ENCODE measurements at regions not wholly inside any gene's neighbourhood (a gene's known extent, or its start where the extent isn't known, plus 50 kb on each side); places are given as distances from the start of the nearest gene placed in this dataset.
"Not testable (repeated sequence)": the region's sequence is repeated elsewhere in the genome, so short reads cannot be mapped to it uniquely, and the experiment has no call there.

DNA sequence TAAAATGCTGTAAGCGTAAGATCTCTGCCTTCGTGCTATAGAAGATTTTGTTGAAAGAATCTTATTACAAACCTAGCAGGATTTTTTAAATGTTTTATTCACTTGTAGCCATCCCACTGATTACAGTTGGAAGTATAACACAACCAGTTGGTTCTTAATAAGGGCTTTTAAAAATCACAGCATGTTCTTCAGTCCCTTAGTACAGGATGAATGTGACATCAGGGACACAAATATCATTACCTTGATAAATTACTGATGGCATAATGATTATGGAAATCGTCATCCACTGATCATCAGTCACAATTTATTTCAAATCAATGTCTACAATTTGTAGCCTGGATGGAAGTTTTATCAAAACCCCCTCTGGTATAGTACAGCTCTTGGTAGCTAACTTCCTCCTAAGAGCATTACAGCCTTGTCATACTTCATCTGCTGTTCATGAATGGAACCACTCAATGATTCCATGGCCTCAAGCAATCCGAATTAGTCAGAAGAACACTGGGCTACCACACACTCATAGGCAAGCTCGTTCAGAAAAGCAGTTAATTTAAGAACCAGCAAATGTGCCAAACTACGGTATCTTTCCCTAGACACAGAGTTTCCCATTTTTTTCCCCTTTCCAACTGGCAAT, 389.2 kb upstream of the TENM3 start:
- DNase-seq (ENCODE audit: low spot score) = no peak

DNA sequence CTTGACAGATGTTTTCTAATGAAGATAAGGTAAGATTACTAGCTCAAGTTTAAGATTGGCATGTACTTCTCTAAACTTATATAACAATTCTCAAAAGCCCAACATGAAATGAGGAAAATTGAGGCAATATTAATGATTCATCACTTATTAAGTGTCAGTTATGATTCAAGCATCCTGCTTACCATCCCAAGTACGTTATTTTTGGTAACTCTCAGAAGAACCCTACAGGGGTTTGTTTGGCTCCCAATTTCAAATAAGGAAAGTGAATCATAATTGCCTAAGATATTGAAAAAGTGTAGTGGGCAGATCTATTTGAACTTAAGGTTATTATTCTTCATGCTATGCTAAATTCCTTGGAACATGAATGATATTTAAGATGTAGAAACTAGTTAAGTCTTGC, 387.9 kb upstream of the TENM3 start:
- no peak for DNase-seq (ENCODE audit: low spot score)

DNA sequence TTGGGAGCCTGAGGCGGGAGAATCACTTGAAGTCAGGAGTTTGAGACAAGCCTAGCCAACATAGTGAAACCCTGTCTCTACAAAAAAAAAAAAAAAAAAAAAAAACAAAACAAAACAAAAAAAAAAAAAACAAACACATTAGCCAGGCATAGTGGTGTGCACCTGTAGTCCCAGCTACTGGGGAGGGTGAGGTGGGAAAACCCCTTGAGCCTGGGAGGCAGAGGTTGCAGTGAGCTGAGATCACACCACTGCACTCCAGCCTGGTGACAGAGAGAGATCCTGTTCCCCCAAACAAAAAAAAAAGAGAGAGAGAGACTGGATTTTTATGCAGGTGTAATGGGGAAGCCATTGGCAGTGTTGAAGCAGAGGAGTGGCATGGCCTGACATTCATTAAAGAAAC, 385.7 kb upstream of the TENM3 start:
- not testable (repeated sequence) for DNase-seq (ENCODE audit: low spot score)

DNA sequence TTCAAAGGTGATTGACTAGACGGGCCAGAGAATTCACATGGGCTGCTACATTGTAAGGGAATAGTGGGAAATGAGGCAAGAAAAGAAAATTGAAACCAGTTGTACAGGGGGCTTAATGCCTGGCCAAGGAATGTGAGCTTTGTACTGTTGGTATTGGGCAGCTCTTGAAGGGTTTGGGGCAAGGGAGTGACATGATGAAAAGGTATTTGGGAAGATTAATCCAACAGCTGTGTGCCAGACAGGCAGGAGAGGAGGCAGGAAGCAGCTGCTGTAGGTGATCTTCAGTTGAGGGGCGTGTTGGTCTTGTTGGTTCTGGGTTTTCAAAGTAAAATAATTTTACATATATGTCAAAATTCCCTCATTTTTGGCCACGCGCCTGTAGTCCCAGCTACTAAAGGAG, 384.5 kb upstream of the TENM3 start:
- no peak for DNase-seq (ENCODE audit: low spot score)

DNA sequence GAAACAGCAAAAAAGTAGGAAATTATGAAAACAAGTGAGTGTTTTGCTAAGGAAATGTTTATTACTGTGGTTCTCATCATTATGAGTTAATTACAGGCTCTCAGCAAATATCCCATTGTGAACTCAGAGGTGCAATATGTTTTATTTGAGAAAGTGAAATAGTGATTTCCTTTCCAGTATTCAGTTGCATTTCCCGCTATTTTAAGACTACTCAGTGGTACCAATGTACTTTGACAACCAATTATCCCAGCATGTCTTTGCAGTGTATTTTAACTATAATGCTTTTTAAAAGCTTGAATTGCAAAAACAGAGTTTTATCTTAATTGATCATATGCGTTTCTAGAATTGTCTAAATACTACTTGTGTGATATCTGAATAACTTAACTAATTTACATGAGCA, 383.8 kb upstream of the TENM3 start:
- DNase-seq (ENCODE audit: low spot score) = no peak

DNA sequence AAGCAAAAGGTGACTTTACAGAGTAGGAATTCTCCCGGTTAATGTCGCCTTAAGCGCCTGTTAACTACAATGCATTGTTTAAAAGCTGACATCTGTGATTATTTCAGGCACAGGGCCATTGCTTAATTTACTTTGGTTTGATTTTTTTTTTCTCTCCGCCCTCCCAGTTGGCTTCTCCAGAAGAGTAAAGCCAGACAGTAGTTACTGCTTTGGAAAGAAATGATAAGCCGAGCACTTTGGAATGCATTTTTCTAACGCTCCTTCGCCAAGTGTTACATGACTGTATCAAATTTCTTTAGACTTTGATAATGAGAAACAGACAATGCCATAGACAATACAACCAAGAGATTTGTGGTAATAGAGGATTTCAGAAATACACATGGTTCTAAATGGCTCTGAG, 383.0 kb upstream of the TENM3 start:
- DNase-seq (ENCODE audit: low spot score) = no peak

DNA sequence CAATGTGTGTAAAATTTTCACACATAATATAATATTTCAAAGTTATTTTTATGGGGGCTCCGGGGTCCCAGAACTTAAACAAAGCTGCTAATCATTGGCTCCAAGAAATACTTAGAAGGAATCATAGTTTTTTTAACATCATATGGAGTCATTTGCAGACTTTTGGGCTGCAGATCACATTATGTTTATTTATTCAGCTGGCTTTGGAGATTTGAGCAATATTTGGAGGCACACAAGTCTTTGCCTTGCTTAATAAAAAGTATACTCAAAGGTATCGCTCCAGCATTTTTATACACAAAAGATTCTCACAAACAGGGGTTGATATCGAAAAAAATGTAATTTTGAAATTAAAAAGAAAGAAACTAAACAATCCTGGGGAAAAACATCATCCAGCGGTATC, 382.5 kb upstream of the TENM3 start:
- DNase-seq (ENCODE audit: low spot score) = no peak

DNA sequence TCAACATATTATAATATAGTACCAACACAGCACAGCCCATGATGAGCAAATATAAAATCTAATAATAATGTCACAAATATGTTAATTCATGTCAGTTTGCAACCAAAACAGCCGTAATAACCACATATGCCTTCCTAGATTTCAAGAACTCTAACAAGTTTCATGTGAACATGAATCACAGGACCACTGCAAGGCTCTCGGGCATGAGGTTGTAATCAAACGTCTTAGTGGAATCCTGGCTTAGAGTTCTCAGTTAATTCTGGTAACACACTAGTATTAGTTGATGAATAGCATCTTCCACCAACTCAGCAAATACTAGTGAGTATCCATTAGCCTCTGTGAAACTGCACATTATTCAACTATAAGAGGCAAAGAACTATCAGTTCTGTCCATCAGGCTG, 379.3 kb upstream of the TENM3 start:
- no peak for DNase-seq (ENCODE audit: low spot score)

DNA sequence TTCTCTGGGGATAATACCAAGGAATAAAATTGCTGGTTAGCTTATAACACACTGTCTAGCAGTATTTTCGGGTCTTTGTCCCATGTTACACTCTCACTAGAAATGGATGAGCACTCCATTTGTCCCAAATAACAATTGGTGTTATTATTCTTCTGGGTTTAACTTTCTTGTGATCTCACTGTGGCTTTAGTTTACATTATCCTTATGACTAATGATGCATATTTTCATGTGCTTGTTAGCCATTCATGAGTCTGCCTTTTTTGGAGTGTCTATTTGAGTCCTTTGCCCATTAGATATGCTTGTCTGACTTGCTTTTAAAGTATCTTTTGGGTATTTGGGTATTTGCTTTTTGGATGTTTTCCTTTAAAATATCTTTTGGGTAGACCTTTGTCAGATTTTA, 372.9 kb upstream of the TENM3 start:
- DNase-seq (ENCODE audit: low spot score) = no peak

DNA sequence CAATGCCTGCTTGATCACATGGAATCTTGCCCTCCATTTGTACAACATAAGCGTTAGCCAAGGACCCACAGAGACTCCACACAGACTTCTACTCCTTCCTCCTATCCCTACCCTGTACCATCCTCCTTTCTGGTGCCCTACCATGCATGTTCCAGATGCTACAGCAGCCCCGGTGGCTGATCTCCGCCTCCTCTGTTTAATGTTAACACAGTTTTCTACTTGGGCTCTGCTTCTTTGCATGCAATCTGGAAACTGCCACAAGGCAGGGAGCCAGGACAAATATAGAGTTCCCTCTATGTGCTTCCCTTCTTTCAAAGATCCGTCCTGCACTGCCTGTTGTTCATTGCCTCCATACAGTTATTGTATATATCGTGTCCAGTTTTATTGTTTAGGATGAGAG, 368.6 kb upstream of the TENM3 start:
- no peak for DNase-seq (ENCODE audit: low spot score)

DNA sequence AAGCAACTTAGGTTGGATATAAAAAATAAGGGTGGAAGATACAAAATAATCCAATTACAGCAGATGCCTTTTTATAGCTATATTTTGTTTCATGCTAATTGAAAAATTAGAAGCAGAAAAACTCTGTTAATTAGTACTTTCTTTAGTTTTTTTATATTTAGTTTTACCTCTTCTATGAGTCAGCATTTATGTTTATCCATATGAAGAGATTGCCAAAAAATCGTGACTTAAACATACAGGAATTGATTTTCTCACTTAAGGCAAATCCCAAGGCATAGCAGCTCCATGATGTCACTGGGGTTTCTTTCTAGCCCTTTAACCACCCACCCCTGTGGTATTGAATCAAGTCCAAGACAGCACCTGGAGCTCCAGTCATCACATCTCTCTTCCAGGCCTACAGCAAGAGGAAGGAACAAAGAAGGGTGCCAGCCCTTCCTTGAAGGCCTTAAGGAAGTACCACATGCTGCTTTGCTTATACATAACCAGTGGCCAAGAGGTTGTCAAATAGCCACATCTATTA, 365.8 kb upstream of the TENM3 start:
- no peak for DNase-seq (ENCODE audit: low spot score)

DNA sequence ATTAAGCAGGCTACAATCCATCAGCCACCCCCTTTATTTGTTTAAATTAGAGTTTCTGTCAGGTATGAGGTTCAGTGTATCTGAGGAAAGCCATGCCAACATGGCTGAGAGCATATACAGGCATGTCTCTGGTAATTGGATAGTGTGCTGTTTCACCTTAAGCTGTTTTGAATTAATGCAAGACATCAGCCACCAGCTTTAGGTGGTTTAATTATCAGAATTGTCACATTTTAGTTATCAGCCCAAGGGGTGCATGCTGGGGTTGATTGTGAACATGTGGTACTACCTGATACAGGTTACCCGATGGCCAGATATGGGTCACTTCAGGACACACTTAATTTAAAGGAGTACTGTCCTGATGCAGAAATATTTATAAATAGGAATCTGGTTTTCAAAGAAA, 353.2 kb upstream of the TENM3 start:
- no peak for DNase-seq (ENCODE audit: low spot score)

DNA sequence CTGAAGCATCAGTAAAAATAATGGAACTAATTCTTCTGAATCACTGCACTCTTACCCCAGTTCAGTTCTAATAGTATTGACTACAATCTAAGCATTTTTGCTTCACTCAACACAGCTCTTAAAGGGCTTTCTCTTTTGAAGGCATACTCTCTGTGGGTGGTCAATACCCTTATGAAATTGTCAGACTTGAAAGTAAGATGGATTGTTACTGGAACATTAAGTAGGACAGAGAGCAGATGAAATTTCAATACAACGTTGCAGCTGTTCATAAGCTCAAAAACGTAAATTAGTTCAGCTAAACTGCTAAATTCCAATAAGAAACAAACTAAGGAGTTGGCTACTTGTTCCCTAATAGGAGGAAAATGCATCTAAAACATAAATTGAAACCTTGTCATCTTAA, 352.3 kb upstream of the TENM3 start:
- DNase-seq (ENCODE audit: low spot score) = no peak

DNA sequence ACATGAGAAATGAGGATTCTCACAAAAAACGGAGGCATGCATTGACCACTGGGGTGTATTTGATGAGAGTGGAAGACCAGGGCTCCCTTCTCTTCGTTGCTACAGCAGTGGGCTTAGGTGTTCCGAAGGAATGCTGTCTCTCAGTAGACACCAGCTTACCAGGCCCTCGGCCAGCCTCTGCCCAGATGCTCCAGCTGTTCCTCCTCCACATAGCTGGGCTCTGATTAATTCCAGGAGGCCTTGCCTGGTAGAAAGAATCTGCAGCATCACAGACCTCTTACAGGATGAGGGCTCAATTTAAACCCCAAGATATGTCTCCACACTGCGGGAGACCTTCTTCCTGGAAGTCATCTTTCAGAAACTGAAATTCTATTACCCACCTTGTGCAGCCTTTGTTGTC, 346.6 kb upstream of the TENM3 start:
- DNase-seq (ENCODE audit: low spot score) = no peak

DNA sequence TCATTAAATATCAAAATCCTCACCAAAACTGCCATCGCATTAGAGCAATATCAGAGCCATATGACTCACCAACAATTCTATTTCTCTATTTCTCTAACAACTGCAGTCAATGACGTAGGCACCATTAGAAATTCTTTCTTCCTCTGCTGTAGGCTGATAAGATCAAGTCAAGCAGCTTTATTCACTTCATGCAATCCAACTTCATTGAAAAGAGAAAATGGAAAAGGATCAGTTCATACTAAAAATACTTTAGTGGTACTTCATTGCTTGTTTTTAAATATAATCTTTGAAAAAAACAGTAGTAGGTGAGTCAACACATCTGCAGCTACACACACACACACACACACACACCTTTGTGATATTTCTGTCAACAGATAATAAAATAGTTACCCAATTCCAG, 345.3 kb upstream of the TENM3 start:
- no peak for DNase-seq (ENCODE audit: low spot score)

DNA sequence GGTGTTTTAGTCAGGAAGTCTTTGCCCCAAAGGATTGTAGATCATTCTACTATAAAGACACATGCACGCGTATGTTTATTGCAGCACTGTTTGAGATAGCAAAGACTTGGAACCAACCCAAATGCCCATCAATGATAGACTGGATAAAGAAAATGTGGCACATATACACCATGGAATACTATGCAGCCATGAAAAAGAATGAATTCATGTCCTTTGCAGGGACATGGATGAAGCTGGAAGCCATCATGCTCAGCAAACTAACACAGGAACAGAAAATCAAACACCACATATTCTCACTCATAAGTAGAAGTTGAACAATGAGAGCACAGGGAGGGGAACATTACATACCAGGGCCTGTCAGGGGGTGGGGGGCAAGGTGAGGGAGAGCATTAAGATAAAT, 340.8 kb upstream of the TENM3 start:
- DNase-seq (ENCODE audit: low spot score) = not testable (repeated sequence)

DNA sequence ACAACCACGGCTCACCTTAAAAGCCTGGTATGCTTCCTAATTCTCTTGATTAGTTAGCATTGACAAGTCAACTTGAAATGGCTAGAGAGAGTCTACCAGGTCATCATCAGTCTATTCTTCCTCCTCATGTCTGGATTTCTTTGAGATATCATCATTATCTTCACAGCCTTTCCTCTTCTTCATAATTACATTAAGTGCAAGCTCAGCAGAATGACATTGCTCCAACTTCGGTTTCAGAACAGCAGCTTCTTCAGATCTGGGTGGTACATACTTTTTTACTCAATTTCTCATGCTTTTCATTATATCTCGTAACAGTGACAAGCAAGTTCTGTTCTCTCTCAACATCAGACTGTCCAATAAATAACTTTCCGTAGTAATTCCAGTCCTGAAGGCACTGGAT, 337.5 kb upstream of the TENM3 start:
- DNase-seq (ENCODE audit: low spot score) = no peak

DNA sequence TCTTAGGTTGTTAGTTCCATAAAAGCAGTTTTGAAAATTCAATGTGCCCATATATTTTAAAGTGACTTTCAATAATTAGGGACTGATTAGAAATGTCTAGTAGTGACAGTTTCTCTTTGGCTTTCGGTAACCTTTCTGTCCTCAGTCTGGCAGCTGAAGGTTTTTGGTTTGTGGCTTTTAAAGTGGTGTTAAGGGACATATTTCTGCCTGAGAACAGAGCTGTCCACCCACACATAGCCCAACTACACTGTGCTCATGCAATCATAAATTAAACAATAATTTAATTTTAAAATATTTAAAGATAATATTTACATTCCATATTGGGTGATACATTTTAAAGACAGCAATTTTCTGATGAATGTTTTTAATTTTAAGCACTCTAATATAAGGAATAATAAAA, 335.0 kb upstream of the TENM3 start:
- DNase-seq (ENCODE audit: low spot score) = no peak

DNA sequence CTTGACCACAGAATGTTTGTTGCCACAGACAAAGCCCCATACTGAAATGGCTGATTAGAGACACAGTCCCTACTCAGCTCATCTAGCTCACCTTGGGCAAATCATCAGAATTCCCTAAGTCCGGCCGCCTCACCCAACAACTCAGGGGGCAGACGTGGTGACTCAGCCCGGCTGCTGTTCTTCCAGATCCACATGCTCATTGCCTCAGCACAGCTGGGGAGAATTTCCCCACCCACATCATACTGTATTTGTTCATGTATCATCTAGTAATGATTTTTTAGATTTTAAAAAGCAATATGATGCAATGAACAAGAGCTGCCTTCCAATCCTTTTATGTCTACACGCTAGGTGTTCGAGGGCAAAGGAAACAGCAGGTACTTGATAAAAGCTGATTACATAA, 333.8 kb upstream of the TENM3 start:
- no peak for DNase-seq (ENCODE audit: low spot score)

DNA sequence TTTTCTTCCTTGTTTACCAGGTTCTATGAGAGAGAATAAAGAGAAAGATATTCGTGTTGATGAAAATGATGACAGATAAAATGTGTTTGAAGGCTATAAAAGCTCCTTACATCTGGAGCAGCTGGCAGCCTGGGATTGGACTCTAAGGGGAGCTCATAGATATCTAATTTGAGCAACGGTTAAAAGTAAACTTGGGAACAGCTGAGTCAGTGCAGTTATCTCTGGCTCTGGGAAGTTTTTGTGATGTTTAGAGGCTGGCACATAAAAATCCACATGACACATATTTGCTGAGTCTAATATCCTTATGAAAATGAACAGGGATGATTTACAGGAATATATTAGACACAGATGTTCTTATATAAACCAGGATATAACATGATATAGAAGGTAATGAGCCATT, 331.8 kb upstream of the TENM3 start:
- no peak for DNase-seq (ENCODE audit: low spot score)

DNA sequence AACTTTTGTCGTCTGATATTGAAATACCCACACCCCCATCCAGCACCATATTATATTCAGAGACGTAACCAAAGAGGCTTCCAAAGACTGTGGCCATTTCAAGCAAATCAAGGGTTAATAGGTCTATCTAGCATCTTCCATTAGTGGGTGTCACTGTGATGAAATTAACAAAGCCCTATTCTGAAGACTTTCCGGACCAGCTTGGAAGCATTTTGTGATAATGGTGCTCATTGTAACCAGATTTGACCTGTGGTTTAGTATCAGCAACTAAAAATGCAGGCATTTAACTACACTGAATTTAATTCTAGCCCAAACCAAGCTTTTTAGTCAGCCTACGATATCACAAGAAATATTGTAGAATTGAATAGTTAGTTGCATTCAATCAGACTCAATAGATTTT, 309.7 kb upstream of the TENM3 start:
- no peak for DNase-seq (ENCODE audit: low spot score)

DNA sequence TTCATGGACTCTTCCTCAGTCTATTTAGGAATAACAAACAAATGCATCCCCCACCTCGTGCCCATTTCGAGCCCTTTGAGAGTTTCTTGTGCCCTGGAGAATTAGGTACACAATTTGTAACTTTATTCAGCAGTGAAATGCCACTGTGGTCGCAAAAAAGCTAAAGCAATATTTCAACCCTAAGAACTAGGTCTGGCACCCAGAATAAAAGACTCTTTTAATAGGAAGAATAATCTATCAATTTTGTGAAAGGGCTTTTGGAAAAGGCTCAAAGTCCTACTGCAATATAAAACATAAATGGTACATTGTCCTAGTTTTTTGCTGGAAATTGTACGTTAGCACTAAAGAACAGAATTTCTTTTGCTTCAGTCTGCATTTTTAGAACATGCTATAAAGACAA, 304.6 kb upstream of the TENM3 start:
- DNase-seq (ENCODE audit: low spot score) = no peak

DNA sequence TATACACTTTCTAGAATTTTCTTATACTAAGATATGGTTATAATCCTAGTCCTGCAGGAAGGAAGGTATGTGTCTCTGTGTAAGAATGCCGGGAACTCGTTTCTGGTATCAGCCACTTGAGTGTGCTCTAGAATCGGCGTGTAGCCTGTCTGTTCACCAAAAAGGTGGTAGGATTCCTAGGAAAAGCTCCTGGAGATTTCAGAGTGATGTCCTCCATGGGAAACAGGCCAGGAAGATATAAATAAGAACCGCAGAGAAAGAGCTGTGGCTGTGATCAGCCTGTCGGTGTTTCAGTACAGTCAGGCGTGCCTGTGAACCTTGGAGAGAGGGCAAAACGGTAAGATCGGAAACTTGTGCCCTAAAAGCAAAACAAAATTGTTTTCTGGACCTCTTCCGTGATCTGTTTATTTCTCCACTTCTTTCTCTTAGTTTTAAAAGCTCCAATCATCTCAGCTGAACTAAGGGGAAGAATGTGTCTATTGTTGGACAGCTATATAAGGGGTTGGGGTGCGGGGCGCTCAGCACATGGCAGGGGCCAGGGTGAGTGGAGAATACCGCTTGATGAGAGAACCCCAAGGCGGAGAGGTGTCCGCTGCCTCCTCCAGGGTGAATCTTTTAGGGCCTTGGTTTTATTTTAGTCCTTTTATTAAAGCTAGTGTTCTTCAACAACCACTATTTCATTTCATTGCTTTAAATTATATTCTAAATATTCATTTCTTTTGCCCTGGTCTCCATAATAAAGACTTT, 303.8 kb upstream of the TENM3 start:
- no peak for DNase-seq (ENCODE audit: low spot score)

DNA sequence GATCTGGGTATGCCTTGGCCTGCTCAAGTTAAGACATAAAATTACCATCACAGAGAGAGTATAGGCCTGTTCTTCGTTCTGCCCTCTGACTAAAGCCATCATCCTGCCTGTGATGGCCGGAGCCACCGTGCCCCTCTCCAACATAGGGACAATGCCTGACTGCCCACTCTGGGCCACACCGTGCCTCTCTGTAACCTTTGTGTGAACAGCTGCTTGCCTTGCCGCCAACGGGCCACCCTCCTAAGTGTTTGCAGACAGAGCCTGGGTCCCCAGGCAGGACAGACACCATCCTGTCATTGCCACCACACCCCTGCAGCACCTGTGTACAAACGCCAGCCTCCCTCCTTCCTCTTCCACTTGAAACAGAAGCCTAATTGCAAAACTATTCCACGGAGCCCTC, 298.7 kb upstream of the TENM3 start:
- DNase-seq (ENCODE audit: low spot score) = no peak
